Stimulated activated CD8-positive, alpha-beta memory T cell treated with anti-CD3 and anti-CD28 coated beads, Interleukin-2, amount 100 ng/mL, for 48 hours (primary cell): ENCODE measurements at regions not wholly inside any gene's neighbourhood (a gene's known extent, or its start where the extent isn't known, plus 50 kb on each side); places are given as distances from the start of the nearest gene placed in this dataset.

Source experiments
- DNase-seq, 2 donors: peaks; one replicate each; pipeline ENCODE4 v3.0.0-alpha.2; 2020; ENCODE audit warnings: low read depth in 2 of 2

- DNase-seq = no peak
Observed at GRCh38 chr15:100783760-100784492, 95.7 kb upstream of the ALDH1A3 start.

GRCh38 chr15:100784493-100785180 lies 95.0 kb upstream of the ALDH1A3 start:
- DNase-seq = no peak

GRCh38 chr15:100785181-100786138 lies 94.2 kb upstream of the ALDH1A3 start:
- no peak for DNase-seq

- DNase-seq = no peak
Observed at GRCh38 chr15:100786139-100786531, 93.5 kb upstream of the ALDH1A3 start.

GRCh38 chr15:100786901-100787566 lies 92.6 kb upstream of the ALDH1A3 start:
- no peak for DNase-seq

GRCh38 chr15:100787567-100788417 lies 91.8 kb upstream of the ALDH1A3 start:
- DNase-seq = no peak

- DNase-seq = no peak
Observed at GRCh38 chr15:100788418-100789105, 91.1 kb upstream of the ALDH1A3 start.

- no peak for DNase-seq
Observed at GRCh38 chr15:100790786-100791265, 88.8 kb upstream of the ALDH1A3 start.

- no peak for DNase-seq
Observed at GRCh38 chr15:100794008-100794407, 85.6 kb upstream of the ALDH1A3 start.

- DNase-seq = no peak
Observed at GRCh38 chr15:100801256-100801900, 78.3 kb upstream of the ALDH1A3 start.

- DNase-seq = no peak
Observed at GRCh38 chr15:100802421-100803170, 77.0 kb upstream of the ALDH1A3 start.

- no peak for DNase-seq
Observed at GRCh38 chr15:100803171-100803440, 76.5 kb upstream of the ALDH1A3 start.

- DNase-seq = no peak
Observed at GRCh38 chr15:100806157-100806556, 73.5 kb upstream of the ALDH1A3 start.

- no peak for DNase-seq
Observed at GRCh38 chr15:100807028-100807427, 72.6 kb upstream of the ALDH1A3 start.

GRCh38 chr15:100808691-100809090 lies 70.9 kb upstream of the ALDH1A3 start:
- DNase-seq = no peak

- DNase-seq = no peak
Observed at GRCh38 chr15:100809151-100809550, 70.5 kb upstream of the ALDH1A3 start.

GRCh38 chr15:100809587-100809986 lies 70.0 kb upstream of the ALDH1A3 start:
- DNase-seq = no peak

GRCh38 chr15:100810229-100810628 lies 69.4 kb upstream of the ALDH1A3 start:
- no peak for DNase-seq

GRCh38 chr15:100810831-100811230 lies 68.8 kb upstream of the ALDH1A3 start:
- no peak for DNase-seq
